Stimulated activated CD8-positive, alpha-beta memory T cell treated with anti-CD3 and anti-CD28 coated beads, Interleukin-15, amount 100 ng/mL, for 1 hour (primary cell): ENCODE measurements at regions not wholly inside any gene's neighbourhood (a gene's known extent, or its start where the extent isn't known, plus 50 kb on each side); places are given as distances from the start of the nearest gene placed in this dataset.
"Not testable (repeated sequence)": the region's sequence is repeated elsewhere in the genome, so short reads cannot be mapped to it uniquely, and the experiment has no call there.

Experiments
- DNase-seq: peaks from one replicate; pipeline ENCODE4 v3.0.0-alpha.2; 2020; ENCODE audit warnings: low read depth

DNA sequence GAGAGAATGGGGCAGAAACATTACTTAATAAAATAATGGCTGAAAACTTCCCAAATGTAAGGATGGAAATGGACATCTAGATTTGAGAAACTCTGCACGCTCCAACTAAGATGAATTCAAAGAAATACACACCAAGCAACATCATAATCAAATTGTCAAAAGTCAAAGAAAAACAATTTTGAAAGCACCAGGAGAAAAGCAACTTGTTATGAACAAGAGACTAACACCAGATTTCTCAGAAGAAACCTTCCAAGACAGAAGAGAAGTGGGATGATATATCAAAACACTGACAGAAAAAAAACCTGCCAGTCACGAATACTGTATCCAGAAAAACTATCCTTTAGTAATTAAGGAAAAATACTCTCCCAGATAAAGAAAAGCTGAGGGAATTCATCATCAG, 208.6 kb upstream of the SAMSN1 start:
- no peak for DNase-seq

DNA sequence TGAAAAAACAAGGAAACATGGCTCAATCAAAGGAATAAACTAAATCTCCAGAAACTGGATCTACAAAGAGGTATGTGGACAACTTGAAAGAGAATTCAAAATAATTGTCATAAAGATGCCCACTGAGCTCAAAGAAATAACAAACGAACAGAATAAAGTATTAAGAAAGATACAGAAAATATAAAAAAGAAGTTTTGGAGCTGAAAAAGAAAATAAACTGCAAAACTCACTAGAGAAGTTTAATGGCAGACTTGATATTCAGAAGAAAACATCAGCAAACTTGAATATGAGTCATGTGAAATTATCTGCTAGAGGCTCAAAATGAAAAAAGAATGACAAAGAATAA, 208.1 kb upstream of the SAMSN1 start:
- no peak for DNase-seq

DNA sequence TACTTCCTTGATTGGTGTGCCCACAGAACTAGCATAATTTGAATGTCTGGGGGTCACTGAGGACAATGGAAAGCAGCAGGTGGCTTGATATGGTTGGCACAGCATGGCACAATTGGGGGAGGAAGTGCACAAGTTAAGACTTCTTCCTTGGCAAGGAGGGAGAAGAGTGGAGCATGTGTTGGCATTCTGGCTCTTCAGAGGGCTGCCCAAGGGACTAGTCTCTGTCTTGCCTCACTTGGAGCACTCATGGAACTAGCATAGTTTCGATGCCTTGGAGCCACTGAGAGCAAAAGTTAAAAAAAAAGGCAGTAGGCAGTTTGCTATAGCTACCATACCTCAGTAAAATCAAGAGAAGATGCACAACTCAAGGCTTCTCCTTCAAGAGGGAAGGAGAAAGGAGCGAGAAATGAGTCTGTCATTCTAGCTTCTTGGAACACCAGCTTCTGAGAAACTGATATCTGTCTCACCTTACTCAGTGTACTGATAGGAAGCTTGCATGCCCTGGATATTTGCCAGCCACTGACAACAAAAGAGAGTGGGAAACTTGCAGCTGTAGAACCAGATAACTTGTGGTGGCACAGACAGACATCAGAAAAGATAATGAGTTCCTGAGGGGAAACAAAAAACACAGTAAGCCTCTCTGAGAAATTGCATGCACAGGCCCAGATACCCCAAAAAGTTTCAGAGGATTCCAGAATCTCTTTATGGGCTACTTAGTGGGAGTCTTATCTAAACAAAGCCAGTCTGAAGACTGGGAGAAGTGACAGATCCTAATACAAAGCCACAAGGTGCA, 207.5 kb upstream of the SAMSN1 start:
- DNase-seq, result no peak

DNA sequence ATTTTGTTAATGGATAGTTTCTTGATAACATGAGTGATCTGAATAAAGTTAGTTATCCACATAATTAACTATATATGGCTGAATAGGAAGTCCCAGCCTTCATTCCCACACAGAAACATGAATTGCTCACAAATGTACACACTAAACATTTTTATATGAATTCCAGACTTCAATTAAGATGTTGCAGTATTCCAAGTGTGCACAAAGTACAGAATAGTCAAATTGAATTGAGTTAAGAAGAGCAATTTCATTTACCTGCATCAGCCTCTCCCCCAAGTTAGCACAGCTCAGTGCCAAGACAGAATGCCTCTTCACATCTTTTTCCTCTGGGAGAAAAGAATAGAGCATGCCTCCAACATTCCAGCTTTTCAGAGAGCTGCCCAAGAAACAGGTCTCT, 207.0 kb upstream of the SAMSN1 start:
- DNase-seq, result no peak

DNA sequence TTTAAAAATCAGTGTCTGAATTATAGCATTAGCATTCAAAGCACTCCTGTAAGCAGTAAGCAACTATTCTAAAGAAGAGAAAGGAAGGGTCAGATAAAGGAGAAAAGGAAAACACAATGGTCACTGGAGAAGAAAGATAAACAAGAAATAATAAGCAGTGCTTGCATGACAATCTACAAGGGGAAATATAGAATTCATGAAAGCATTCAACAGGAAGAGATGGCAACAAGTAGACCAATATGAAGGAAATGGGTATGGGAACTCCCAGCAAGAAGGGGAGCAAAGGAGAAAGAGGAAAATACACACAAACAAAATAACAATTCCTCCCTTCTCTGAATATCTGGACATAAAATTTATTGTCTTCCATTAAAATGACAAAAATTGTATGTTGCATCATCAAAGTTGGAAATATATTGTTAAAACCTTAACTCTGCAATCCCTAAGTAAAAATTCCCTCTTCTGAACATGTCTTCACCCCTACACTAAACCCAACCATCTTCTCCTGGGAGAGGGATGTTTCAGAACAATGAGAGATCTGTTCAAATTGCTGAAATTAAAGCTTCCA, 206.3 kb upstream of the SAMSN1 start:
- DNase-seq, result no peak

DNA sequence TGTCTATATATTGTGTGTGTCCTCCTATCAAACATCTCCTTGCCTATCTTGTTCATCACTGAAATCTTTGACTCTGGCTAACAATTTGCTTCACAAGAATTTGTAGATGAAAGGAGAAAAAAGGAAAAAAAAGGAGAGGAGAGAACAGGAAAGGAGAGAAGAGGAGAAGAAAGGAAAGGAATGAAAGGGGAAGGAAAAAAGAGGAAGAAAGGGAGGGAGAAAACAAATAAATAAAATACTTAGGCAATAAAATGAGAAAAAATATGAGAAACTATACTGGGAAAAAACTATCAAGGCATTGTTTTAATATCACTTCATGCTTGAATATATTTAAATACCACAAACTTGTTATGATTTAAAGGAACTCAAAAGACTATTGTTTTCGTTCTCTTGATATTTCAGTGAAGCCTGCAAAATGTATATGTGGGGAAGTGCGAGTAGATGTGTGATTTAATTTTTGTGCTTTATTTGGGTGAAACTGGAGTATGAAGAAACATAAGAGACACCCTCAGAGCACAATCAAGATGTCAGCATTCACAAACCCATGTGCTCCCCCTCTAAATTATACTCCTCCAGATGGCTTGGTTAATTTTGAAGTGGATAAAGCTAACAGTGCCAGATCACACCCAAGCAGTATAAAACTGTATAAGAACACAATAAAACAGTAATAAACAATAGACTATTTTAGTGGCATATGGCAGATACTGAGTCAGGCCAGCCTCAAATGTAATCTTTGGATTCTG, 205.7 kb upstream of the SAMSN1 start:
- DNase-seq, result no peak

DNA sequence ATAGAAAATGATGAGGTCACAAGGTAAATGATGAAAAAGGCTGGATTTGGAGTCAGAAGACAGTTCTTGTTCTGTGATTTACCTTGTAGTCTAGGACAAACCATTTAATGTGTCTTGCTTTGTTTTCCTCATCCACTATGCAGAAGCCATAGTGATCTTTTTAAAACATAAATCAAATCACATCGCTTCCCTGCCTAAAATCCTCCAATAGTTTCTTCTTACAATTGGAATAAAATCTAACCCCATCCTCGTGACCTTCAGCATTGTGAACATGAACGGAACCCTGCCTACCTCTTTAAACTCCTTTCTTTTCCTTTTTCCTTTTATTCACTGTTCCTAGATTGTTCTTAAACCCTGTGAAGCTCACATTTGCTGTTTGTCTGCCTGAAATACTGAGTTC, 204.9 kb upstream of the SAMSN1 start:
- no peak for DNase-seq

DNA sequence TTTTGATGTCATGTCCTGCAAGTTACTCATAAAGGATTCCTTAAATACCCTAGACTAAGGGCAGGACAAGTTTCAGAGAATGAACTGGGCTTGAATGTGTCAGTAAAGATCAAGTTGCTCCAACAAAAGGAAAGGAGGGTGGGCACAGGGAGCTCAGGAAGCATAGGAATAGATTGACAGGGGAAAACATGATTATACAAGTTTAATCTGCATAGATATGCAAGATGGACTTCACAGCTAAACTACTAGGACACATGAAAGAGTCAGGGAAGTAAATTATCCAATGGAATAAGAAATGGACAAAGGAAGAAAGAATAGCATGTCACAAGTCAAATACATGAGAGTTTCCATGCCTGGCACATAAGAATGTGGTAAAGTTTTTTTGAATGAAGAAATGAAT, 203.9 kb upstream of the SAMSN1 start:
- no peak for DNase-seq

DNA sequence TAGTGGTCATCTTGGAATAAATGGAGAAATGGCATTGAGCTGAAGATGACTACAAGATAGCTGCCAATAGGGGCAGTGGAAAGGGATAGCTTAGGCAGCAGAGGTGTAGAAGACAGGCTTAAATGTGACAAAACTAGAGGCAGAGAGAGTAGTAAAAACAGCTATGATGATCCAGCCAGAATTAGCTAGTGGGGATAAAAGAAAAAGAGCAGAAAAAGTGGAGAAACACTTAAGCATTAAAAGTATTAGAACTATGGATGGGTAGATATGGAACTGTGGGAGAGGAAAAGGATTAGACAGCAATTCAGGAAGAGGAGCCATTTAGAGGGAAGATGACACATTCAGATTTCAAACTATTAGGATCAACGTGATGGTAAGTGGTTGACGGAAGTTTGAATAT, 202.5 kb upstream of the SAMSN1 start:
- DNase-seq, result no peak

DNA sequence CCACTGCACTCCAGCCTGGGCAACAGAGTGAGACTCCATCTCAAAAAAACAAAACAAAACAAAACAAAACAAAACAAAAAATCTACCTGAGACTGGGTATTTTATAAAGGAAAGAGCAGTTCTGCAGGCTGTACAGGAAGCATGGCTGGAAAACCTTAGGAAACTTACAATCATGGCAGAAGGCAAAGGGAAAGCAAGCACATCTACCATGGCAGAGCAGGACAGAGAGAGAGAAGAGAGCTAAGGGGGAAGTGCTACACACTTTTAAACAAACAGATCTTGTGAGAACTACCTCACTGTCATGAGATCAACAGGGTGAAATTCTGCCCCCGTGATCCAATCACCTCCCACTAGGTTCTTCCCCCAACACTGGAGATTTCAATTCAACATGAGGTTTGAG, 198.3 kb upstream of the SAMSN1 start:
- no peak for DNase-seq

DNA sequence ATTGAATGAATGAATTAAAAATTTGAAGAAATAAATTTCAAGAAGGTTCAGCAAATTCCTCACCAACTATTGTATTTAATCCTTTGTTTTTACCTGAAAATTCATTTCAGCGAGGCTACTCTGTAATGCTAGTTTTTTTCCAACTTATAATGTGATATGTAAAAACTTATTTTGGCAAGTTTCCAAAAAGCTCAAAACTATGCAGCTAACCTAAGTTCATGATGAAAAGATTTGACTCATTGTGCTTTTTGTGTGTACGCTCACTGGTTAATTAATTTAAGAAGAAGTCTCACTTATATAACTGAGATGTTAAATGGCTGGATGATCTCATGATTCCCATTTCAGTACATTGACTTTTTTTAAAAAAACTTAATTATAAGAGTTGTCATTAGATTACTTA, 196.0 kb upstream of the SAMSN1 start:
- DNase-seq, result no peak

DNA sequence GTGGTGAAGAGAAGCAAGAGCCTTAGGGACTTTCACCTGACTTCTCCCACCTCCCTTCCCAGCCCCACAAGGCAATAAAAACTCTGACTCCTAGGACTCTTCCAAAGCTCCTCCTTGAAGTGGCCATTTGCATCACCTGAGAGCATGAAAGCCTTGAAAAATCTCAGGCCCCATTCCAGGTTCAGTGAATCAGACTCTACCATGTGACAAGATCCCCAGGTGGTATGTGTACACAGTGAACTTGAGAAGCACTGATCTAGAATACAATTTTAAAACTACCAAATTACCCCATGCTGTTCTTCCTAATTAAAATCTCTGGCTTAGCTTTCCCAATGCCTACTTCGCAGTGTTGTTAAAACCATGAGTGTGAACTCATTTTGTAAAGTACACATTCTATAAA, 195.1 kb upstream of the SAMSN1 start:
- DNase-seq, result no peak

DNA sequence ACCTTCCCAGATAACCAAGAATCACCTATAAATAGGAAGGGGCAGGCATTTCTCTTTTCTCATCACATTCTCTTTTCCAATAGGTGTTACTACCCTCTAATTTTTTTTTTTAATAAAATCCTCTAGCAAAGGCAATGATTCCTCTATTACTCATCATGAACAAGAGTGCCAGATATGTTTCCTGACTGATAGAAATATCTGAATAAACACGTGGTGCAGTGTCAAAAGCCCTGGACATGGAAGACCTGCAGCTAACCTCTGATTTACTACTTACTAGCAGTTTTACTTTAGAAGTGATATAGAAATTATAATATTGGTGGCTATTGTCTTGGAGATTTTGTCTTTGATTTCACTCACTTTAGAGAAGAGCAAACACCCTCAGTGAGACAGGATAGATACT, 194.6 kb upstream of the SAMSN1 start:
- no peak for DNase-seq

DNA sequence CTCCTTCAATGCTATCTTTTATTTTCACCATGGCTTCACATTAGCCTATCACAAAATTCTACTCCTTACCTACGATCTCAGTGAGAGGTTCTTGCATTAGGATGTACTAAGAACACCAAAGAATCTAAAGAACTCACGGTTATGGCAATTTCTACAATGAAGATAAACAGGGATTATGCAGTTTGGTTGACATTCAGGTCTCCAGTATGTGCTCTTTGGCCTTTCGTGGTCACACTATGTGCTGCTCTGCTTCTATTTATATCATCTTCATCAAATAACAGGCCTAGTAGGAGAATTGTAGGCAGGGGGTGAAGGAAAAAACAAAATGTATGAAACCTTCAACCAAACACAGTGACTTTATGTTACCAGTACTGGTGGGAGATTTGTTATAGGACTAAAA, 194.0 kb upstream of the SAMSN1 start:
- no peak for DNase-seq

DNA sequence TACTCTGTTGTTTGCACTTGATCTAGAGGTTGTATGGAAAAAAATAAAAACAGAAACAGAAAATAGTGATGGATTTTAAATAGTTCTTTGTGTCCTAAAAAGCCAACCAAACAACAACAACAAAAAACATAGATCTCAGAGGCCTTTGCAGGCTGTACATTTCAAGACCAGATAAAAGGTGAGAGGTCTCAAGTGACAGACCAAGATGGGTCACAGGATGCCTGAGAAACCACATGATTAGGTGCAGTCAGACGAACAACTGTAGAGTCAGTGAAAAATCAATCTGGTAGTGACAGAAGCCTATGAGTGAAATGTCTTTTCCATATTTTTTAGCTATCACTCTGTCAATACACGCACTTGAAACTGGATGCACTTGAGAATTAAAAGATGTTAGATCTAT, 193.5 kb upstream of the SAMSN1 start:
- DNase-seq, result no peak

DNA sequence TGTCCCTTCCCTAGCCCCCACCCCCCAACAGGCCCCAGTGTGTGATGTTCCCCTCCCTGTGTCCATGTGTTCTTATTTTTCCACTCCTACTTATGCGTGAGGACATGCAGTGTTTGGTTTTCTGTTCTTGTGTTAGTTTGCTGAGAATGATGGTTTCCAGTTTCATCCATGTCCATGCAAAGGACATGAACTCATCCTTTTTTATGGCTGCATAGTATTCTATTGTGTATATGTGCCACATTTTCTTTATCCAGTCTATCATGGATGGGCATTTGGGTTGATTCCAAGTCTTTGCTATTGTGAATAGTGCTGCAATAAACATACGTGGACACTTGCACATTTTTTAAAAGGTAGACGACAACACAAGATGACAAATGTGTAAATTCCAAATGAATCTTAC, 192.5 kb upstream of the SAMSN1 start:
- DNase-seq, result not testable (repeated sequence)

DNA sequence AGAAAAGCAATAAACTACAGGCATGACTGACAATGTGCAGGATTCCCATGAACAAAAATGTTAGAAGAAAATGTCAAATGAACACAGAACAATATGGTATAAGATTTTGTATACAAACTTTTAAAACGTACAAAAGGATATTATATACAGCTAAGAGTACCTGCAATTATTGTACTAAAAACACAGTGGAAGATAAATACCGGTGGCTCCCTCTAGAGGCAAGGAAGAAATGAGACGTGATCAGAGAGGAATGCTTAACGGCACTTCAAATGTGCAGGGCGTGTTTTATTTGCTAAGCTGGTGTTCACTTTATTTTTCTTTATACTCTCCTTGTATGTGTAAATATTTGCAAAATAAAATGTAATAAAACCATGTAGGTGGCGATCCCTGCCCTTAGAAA, 191.8 kb upstream of the SAMSN1 start:
- peak; percentile 16 for DNase-seq

DNA sequence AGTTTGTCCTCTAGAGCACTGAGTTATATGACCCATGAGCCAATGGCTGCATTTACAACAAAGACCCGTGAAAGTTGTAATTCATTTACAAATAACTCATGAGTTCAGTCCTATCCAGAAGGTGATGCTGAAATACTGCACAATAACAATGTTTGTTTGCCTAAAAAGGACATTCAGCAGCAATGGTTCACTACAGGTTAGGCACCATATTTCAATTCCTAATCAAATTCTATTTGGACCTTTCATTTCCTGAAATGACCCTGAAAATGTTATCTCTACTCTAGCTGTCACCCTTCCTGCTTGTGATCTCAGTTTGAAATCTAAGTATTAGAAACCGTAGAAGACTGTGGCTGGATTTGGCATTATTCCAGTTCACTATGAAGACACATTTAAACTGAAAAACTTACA, 191.2 kb upstream of the SAMSN1 start:
- DNase-seq, result no peak

DNA sequence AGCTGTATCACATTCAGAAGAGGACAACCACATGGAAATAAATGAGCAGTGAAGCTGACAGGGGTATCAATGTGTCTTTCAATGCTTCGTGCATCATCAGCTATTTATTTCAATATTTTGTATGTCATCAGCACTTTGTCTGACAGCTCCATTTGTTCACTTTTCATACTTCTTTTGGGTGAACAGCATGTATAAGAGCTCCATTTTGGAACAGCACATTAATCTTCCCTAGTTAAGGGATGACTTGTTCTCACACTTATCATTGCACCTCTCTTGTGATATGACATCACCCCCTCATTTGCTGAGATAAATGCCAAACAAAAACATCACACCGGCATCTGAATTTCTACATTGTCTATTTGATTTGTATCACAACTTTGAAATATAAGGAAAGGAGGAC, 190.6 kb upstream of the SAMSN1 start:
- DNase-seq, result no peak

DNA sequence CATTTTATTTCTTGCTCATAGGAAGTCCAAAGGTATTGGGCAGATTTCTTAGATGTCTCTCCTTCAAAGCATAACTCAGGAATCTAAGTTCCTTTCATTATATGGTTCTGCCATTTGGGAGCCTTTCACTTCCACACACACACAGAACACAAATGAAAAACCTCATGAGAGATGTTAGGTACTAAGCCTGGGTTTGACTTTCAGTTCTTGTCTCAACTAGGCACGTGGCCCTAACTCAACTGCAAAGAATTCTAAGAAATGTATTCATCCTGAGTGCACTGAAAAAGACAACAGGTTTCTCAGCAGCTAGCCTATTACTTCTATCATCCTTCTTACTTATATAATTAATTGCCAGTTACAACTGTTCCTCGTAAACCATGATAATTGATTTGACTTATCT, 190.0 kb upstream of the SAMSN1 start:
- DNase-seq, result no peak

DNA sequence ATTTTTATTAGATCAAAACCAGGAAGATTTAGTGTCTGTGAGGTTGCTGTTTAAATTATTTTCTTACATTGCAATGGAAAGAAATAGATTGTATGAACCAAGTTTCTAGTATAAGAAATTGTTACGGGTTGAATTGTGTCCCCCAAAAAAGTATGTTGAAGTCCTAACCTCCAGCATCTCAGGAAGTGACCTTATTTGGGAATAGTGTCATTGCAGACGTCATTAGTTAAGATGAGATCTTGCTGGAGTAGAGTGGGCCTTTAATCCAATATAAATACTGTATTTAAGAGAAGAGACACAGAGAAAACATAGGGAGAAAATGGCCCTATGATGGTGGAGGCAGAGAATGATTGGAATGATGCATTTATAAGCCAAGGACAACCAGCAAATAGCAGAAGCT, 188.7 kb upstream of the SAMSN1 start:
- no peak for DNase-seq

DNA sequence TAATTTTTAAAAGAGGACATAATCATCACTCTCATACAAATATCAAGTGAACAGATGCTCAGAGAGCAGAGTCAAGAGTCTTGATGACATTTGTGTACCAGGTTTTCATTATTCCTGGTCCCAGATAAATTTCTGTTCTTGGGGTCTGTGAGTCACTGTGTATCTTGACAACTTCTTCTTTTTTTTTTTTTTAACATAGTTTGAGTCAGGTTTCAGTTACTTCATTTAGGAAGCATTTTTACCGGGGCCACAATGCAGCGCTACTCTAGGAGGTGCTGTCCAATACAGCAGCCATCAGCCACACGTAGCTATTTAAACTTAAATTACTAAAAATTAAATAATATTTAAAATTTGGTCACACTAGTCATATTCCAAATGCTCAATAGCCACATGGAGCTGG, 188.1 kb upstream of the SAMSN1 start:
- DNase-seq, result no peak

DNA sequence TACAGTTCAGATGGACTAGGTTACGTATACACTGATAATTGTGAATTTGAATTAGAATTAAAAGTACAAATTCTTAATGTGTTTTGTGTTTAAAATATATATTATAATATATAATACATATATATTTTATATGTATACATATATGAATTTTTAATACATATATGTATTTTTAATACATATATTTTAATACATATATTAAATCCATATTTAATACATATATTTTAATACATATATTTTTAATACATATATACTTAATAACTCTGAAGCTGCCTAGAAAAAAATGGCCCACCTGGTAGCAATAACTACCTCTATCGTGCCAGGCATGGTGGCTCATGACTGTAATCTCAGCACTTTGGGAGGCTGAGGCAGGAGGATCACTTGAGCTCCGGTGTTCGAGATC, 179.1 kb upstream of the SAMSN1 start:
- DNase-seq, result no peak
